H1 (cell line): ENCODE measurements at regions not wholly inside any gene's neighbourhood (a gene's known extent, or its start where the extent isn't known, plus 50 kb on each side); places are given as distances from the start of the nearest gene placed in this dataset.

ENCODE experiments used
- CTCF ChIA-PET: fragments of 300-600 bp; sonication (Branson Sonifier 250); formaldehyde crosslinking; loops from one replicate; lab custom pipeline; 2021; ENCODE audit not compliant: partially characterized antibody; lab: Charles Lee
- POLR2A ChIA-PET: fragments of 300-600 bp; sonication (Branson Sonifier 250); formaldehyde crosslinking; loops from one replicate; lab custom pipeline; 2021; ENCODE audit warnings: inconsistent platforms; ENCODE audit not compliant: partially characterized antibody; lab: Charles Lee
- DNase-seq, 2 experiments: peaks; one replicate each; pipeline versions ENCODE4 v3.0.0 to v3.0.0-alpha.2; 2010 to 2022; ENCODE audit warnings: low spot score in 2 of 2, low read depth in 1 of 2, mixed read lengths in 1 of 2
- FAIRE-seq: peaks from 2 replicates; lab custom pipeline; 2011; peaks lifted over from hg19 to GRCh38; lab: Jason Lieb, UNC
- H2AFZ ChIP-seq: 2 replicates; pipeline ENCODE4 v1.8.1; 2012; ENCODE audit warnings: low read length, inconsistent platforms
- H2AK5ac ChIP-seq: 2 replicates; pipeline ENCODE4 v1.6.1; 2013; ENCODE audit warnings: low read depth, low read length
- H2BK120ac ChIP-seq: replicated peaks from 2 replicates; pipeline ENCODE3; 2013; ENCODE audit warnings: low read depth, low read length, inconsistent platforms
- H2BK12ac ChIP-seq: 2 replicates; pipeline ENCODE4 v1.6.1; 2013; ENCODE audit warnings: low read depth, low read length
- H2BK15ac ChIP-seq: 2 replicates; pipeline ENCODE4 v1.6.1; 2013; ENCODE audit warnings: low read length
- H2BK20ac ChIP-seq: 2 replicates; pipeline ENCODE4 v1.6.1; 2013; ENCODE audit warnings: low read length
- H2BK5ac ChIP-seq: 2 replicates; pipeline ENCODE4 v1.6.1; 2013; ENCODE audit warnings: low read depth, low read length
- H3K14ac ChIP-seq: 2 replicates; pipeline ENCODE4 v1.6.1; 2013; ENCODE audit warnings: inconsistent platforms; ENCODE audit not compliant: insufficient read length
- H3K18ac ChIP-seq: 2 replicates; pipeline ENCODE4 v1.6.1; 2013; ENCODE audit warnings: low read length; ENCODE audit errors: extremely low read depth
- H3K23ac ChIP-seq: 2 replicates; pipeline ENCODE4 v1.6.1; 2013; ENCODE audit warnings: inconsistent platforms; ENCODE audit not compliant: insufficient read length
- H3K23me2 ChIP-seq: 2 replicates; pipeline ENCODE4 v1.6.1; 2013; ENCODE audit warnings: low read depth, low read length
- H3K27ac ChIP-seq: 2 replicates; pipeline ENCODE4 v1.6.1; 2011; ENCODE audit warnings: low read depth, low read length, inconsistent platforms
- H3K27me3 ChIP-seq, 4 experiments: replicated peaks in 1 of 4; 1 replicate in 1 of 4; 2 replicates in 3 of 4; pipeline versions ENCODE4 v1.6.1 to v1.8.1; 2011 to 2013; ENCODE audit warnings: low read length in 3 of 4, mild to moderate bottlenecking in 3 of 4, inconsistent platforms in 2 of 4, mixed read lengths in 2 of 4, moderate library complexity in 1 of 4; ENCODE audit not compliant: control insufficient read depth in 3 of 4, insufficient read depth in 3 of 4; ENCODE audit errors: extremely low read depth in 1 of 4
- H3K36me3 ChIP-seq, 4 experiments: 2 replicates each; pipeline versions ENCODE4 v1.6.1 to v1.8.1; 2011 to 2013; ENCODE audit warnings: mild to moderate bottlenecking in 4 of 4, low read length in 3 of 4, moderate library complexity in 2 of 4, control low read depth in 1 of 4, inconsistent platforms in 1 of 4; ENCODE audit not compliant: insufficient read depth in 4 of 4, control insufficient read depth in 2 of 4
- H3K4ac ChIP-seq: replicated peaks from 2 replicates; pipeline ENCODE3; 2013; ENCODE audit warnings: low read length, low read depth, mixed read lengths, inconsistent platforms; ENCODE audit not compliant: insufficient read length
- H3K4me1 ChIP-seq, 4 experiments: replicated peaks in 1 of 4; 1 replicate in 1 of 4; 2 replicates in 3 of 4; pipeline versions ENCODE4 v1.6.1 to v1.8.1; 2011 to 2013; ENCODE audit warnings: low read length in 3 of 4, inconsistent platforms in 2 of 4, mixed read lengths in 1 of 4; ENCODE audit not compliant: insufficient read depth in 4 of 4, control insufficient read depth in 3 of 4
- H3K4me2 ChIP-seq, 2 experiments: 2 replicates each; pipeline versions ENCODE4 v1.6.1 to v1.8.1; 2011 to 2013; ENCODE audit warnings: low read depth in 2 of 2, low read length in 2 of 2, control low read depth in 1 of 2, inconsistent platforms in 1 of 2, mild to moderate bottlenecking in 1 of 2; ENCODE audit not compliant: insufficient read depth in 1 of 2
- H3K4me3 ChIP-seq, 4 experiments: fragments of 200-600, 300-600 bp in 1 of 4; sonication (generic), shearing (Covaris generic), sonication (Bioruptor Twin) in 1 of 4; 2 replicates each; pipeline versions ENCODE4 v1.5.1 to v1.8.1; 2011 to 2016; ENCODE audit warnings: low read length in 4 of 4, low read depth in 3 of 4, control low read depth in 2 of 4, inconsistent platforms in 2 of 4, mild to moderate bottlenecking in 2 of 4, mixed read lengths in 1 of 4, moderate library complexity in 1 of 4; ENCODE audit not compliant: insufficient read depth in 2 of 4; ENCODE audit errors: extremely low read depth in 1 of 4
- H3K56ac ChIP-seq: replicated peaks from 2 replicates; pipeline ENCODE3; 2013; ENCODE audit warnings: low read depth, mild to moderate bottlenecking, mixed read lengths, low read length, inconsistent platforms; ENCODE audit not compliant: insufficient read length
- H3K79me1 ChIP-seq: 2 replicates; pipeline ENCODE4 v1.6.1; 2013; ENCODE audit warnings: low read depth, low read length, control low read depth
- H3K79me2 ChIP-seq, 2 experiments: 2 replicates each; pipeline versions ENCODE4 v1.6.1 to v1.8.1; 2012 to 2013; ENCODE audit warnings: low read length in 2 of 2, mild to moderate bottlenecking in 2 of 2, inconsistent platforms in 1 of 2; ENCODE audit not compliant: insufficient read depth in 2 of 2, control insufficient read depth in 1 of 2
- H3K9ac ChIP-seq, 4 experiments: replicated peaks in 1 of 4; 1 replicate in 1 of 4; 2 replicates in 3 of 4; pipeline versions ENCODE4 v1.6.1 to v1.8.1; 2011 to 2013; ENCODE audit warnings: low read depth in 3 of 4, low read length in 3 of 4, control low read depth in 2 of 4, mild to moderate bottlenecking in 2 of 4, moderate library complexity in 2 of 4, inconsistent platforms in 1 of 4; ENCODE audit errors: extremely low read depth in 1 of 4
- H3K9me3 ChIP-seq, 2 experiments: 2 replicates each; pipeline versions ENCODE4 v1.6.1 to v1.8.1; 2012 to 2013; ENCODE audit warnings: mild to moderate bottlenecking in 2 of 2, moderate library complexity in 2 of 2, control low read depth in 1 of 2, inconsistent platforms in 1 of 2, low read depth in 1 of 2, low read length in 1 of 2, mixed read lengths in 1 of 2; ENCODE audit not compliant: insufficient read depth in 2 of 2
- H4K20me1 ChIP-seq, 2 experiments: replicated peaks in 1 of 2; 2 replicates each; pipeline versions ENCODE3 to v1.8.1; 2011 to 2013; ENCODE audit warnings: inconsistent platforms in 2 of 2, low read length in 2 of 2, mild to moderate bottlenecking in 1 of 2; ENCODE audit not compliant: insufficient read depth in 2 of 2, control insufficient read depth in 1 of 2
- H4K5ac ChIP-seq: 2 replicates; pipeline ENCODE4 v1.6.1; 2013; ENCODE audit warnings: low read length, low read depth, mixed read lengths, inconsistent platforms; ENCODE audit not compliant: insufficient read length
- H4K8ac ChIP-seq: 2 replicates; pipeline ENCODE4 v1.8.0; 2013; ENCODE audit warnings: mild to moderate bottlenecking, moderate library complexity, low read length, inconsistent platforms; ENCODE audit not compliant: insufficient read depth; ENCODE audit errors: extremely low read depth
- H4K91ac ChIP-seq: replicated peaks from 2 replicates; pipeline ENCODE3; 2013; ENCODE audit warnings: low read length, mixed read lengths, inconsistent platforms; ENCODE audit not compliant: insufficient read length
- CHD2 ChIP-seq: IDR thresholded peaks from 2 replicates; pipeline ENCODE4 v1.6.1; 2012; ENCODE audit warnings: low read length, improper control_type of control experiment
- CREB1 ChIP-seq: IDR thresholded peaks from 2 replicates; pipeline ENCODE4 v1.6.1; 2012; ENCODE audit warnings: inconsistent platforms
- CTBP2 ChIP-seq: IDR thresholded peaks from 2 replicates; pipeline ENCODE4 v1.7.0; 2011; ENCODE audit warnings: borderline replicate concordance, mild to moderate bottlenecking, moderate library complexity, mixed read lengths, low read length; ENCODE audit not compliant: insufficient read depth, insufficient read length
- EP300 ChIP-seq, 2 experiments: IDR thresholded peaks; 1 replicate in 1 of 2; 2 replicates in 1 of 2; pipeline ENCODE4 v1.6.1; 2011 to 2012; ENCODE audit warnings: low read depth in 2 of 2, low read length in 2 of 2, mild to moderate bottlenecking in 2 of 2, borderline replicate concordance in 1 of 2, inconsistent platforms in 1 of 2, moderate library complexity in 1 of 2
- GTF2F1 ChIP-seq: IDR thresholded peaks from 2 replicates; pipeline ENCODE4 v1.6.1; 2012; ENCODE audit warnings: low read depth, low read length, improper control_type of control experiment, borderline replicate concordance
- PHF8 ChIP-seq: fragments of 200-600 bp; sonication (generic); conservative IDR thresholded peaks from 2 replicates; pipeline ENCODE4 v1.7.1; 2012; ENCODE audit warnings: low read depth, mild to moderate bottlenecking, inconsistent platforms, low read length, moderate library complexity
- POLR2A ChIP-seq, 2 experiments: IDR thresholded peaks; 1 replicate in 1 of 2; 2 replicates in 1 of 2; pipeline ENCODE4 v1.6.1; 2011; ENCODE audit warnings: low read depth in 2 of 2, low read length in 2 of 2, mild to moderate bottlenecking in 2 of 2; ENCODE audit errors: control extremely low read depth in 1 of 2
- RFX5 ChIP-seq: IDR thresholded peaks from 2 replicates; pipeline ENCODE4 v1.6.1; 2011; ENCODE audit warnings: low read depth, low read length, improper control_type of control experiment, borderline replicate concordance
- SAP30 ChIP-seq: fragments of 300-600 bp; sonication (generic); IDR thresholded peaks from 2 replicates; pipeline ENCODE4 v1.7.1; 2012; ENCODE audit warnings: low read length, moderate library complexity, mild to moderate bottlenecking, inconsistent platforms; ENCODE audit not compliant: insufficient read depth, insufficient replicate concordance
- SP1 ChIP-seq: IDR thresholded peaks from 2 replicates; pipeline ENCODE4 v1.6.1; 2011; ENCODE audit warnings: low read depth, low read length
- TBP ChIP-seq: IDR thresholded peaks from 2 replicates; pipeline ENCODE4 v1.6.1; 2011; ENCODE audit warnings: low read depth, low read length, improper control_type of control experiment
- TEAD4 ChIP-seq: IDR thresholded peaks from 2 replicates; pipeline ENCODE4 v1.6.1; 2012; ENCODE audit warnings: low read depth, low read length, inconsistent platforms, mixed read lengths
- YY1 ChIP-seq: IDR thresholded peaks from 2 replicates; pipeline ENCODE4 v1.6.1; 2011; ENCODE audit warnings: low read depth, mild to moderate bottlenecking, low read length
- ZNF274 ChIP-seq: IDR thresholded peaks from 2 replicates; pipeline ENCODE4 v1.7.0; 2012; ENCODE audit warnings: low read length, borderline replicate concordance; ENCODE audit errors: extremely low read depth
- WGBS, 2 experiments: shearing (Covaris generic) in 1 of 2; methylation state at CpG; one replicate each; pipeline versions ENCODE4 v1.1.6 to v1.1.7; 2013 to 2015; ENCODE audit warnings: low lambda C conversion rate in 2 of 2, mixed read lengths in 2 of 2, inconsistent platforms in 1 of 2, low coverage in 1 of 2, missing lambda C conversion rate in 1 of 2; ENCODE audit not compliant: insufficient replicate concordance in 2 of 2, insufficient coverage in 1 of 2, insufficient read length in 1 of 2; ENCODE audit errors: extremely low coverage in 1 of 2, missing lambda C conversion rate in 1 of 2; 5-methylcytosine and 5-hydroxymethylcytosine counted together
- TF ChIP-seq, protein P1 (sequence below): IDR thresholded peaks from 2 replicates; pipeline ENCODE4 v1.6.1; 2012; ENCODE audit warnings: inconsistent platforms

DNA sequence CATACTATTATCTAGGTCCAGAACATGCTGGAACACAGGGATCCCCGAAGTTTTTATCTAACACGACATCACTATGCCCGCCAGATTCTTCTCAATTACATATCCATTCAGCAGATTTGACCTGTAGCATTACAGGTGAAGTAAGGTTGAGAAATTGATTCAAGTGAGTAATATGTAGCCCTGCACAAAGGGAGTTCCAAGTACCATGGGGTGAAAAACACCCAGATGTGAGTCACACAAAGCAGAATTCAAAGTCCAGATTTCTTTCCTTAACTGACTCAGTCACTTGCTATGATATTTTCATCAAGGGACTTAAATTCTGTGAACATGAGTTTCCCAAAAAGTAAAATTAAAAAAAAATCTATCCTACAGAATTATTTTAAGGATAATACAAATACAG is 655.4 kb upstream of the PTCHD4 start:
- FAIRE-seq = no peak
- no peak overlapping the region for H2BK120ac ChIP-seq
- H2BK5ac ChIP-seq = no peak overlapping the region
- H2AK5ac ChIP-seq = no peak overlapping the region
- H3K36me3 ChIP-seq = no peaks in the 10 kb centered on the region
- H2BK20ac ChIP-seq = no peak overlapping the region
- H3K79me2 ChIP-seq = no peaks in the 10 kb centered on the region
- H3K9me3 ChIP-seq = no peaks in the 10 kb centered on the region
- no peak overlapping the region for H3K4me2 ChIP-seq
- peak overlapping the region; percentile 94 for H3K4ac ChIP-seq
- no peaks in the 10 kb centered on the region for H3K79me1 ChIP-seq
- H3K23me2 ChIP-seq = no peaks in the 10 kb centered on the region
- no peaks in the 10 kb centered on the region for H3K27me3 ChIP-seq
- no peak overlapping the region for H3K23ac ChIP-seq
- no peak overlapping the region for H3K14ac ChIP-seq
- H4K91ac ChIP-seq = no peak overlapping the region
- H2BK12ac ChIP-seq = no peak overlapping the region
- H3K18ac ChIP-seq = no peak overlapping the region
- no peak overlapping the region for H3K4me3 ChIP-seq
- 92% methylated on average over 3 of the region's 3 CpGs; no CpG with 5 or more reads in 1 of the 2 experiments for WGBS, 2 experiments
- H2AFZ ChIP-seq = no peak overlapping the region
- no peaks in the 10 kb centered on the region for H4K20me1 ChIP-seq
- no peak overlapping the region for H4K8ac ChIP-seq
- no peak overlapping the region for H2BK15ac ChIP-seq
- H3K9ac ChIP-seq = no peak overlapping the region
- H4K5ac ChIP-seq = no peak overlapping the region
- no peak overlapping the region for H3K56ac ChIP-seq
- CTCF ChIA-PET = interaction anchor here (0.8 to 1.6 kb wide), 8 partner anchors 9 to 977 kb away, joined by 3 to 8 read pairs (median 4); no protein-coding TSS in a partner anchor
- DNase-seq = no peak
- POLR2A ChIA-PET = no interaction called here
- no peak overlapping the region for H3K27ac ChIP-seq
- H3K4me1 ChIP-seq = peaks cover 0 to 8% (median 2%) of the 10 kb centered on the region in 4 experiments; a peak in 3 of 7 replicates
- TF ChIP-seq, protein P1, sequence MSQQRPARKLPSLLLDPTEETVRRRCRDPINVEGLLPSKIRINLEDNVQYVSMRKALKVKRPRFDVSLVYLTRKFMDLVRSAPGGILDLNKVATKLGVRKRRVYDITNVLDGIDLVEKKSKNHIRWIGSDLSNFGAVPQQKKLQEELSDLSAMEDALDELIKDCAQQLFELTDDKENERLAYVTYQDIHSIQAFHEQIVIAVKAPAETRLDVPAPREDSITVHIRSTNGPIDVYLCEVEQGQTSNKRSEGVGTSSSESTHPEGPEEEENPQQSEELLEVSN = no peak
- TF ChIP-seq CREB1 (no peak), YY1 (no peak), TEAD4 (no peak), ZNF274 (no peak), CHD2 (no peak), SAP30 (no peak), RFX5 (no peak), CTBP2 (no peak), EP300 (IDR thresholded peaks at IDR 0.05; ENCODE audit: borderline replicate concordance in 1 of 2, low read depth in 2 of 2, low read length in 2 of 2) (no peak), GTF2F1 (no peak), PHF8 (no peak), SP1 (no peak), TBP (no peak), POLR2A (IDR thresholded peaks at IDR 0.05; ENCODE audit: control extremely low read depth in 1 of 2, low read depth in 2 of 2, low read length in 2 of 2) (no peak)
